IMR-90 (cell line): ENCODE measurements at regions not wholly inside any gene's neighbourhood (a gene's known extent, or its start where the extent isn't known, plus 50 kb on each side); places are given as distances from the start of the nearest gene placed in this dataset.

Experiments
- ATAC-seq: fragments of 200-7000 bp; cut with Tn5 transposase; 2 replicates; pipeline ENCODE4 v1.9.1; 2020; ENCODE audit warnings: low read depth, mild to moderate bottlenecking, moderate library complexity
- BruUV-seq: library from RNA; stranded (reverse); fragments of 400-500 nt; replicated peaks from 2 replicates; lab custom pipeline; 2021; lab: Mats Ljungman, UMichigan
- CTCF ChIA-PET: fragments of 300-600 bp; formaldehyde crosslinking; extraction: SDS; loops from one replicate; lab custom pipeline; 2021; ENCODE audit warnings: antibody characterized with exemption; lab: Yijun Ruan, JAX
- POLR2A ChIA-PET: fragments of 300-600 bp; sonication (Branson Sonifier 250); formaldehyde crosslinking; loops from one replicate; lab custom pipeline; 2022; ENCODE audit warnings: antibody characterized with exemption; ENCODE audit not compliant: unreplicated experiment; lab: Charles Lee
- DNase-seq: peaks from one replicate; pipeline ENCODE4 v3.0.0; 2013
- H2AFZ ChIP-seq: replicated peaks from 2 replicates; pipeline ENCODE3; 2013; ENCODE audit warnings: low read length, mild to moderate bottlenecking; ENCODE audit not compliant: poor library complexity
- H2AK5ac ChIP-seq: 2 replicates; pipeline ENCODE4 v1.6.1; 2013; ENCODE audit warnings: low read depth, low read length, inconsistent platforms
- H2AK9ac ChIP-seq: replicated peaks from 2 replicates; pipeline ENCODE3; 2013; ENCODE audit warnings: mild to moderate bottlenecking, low read depth, low read length, moderate library complexity; ENCODE audit not compliant: poor library complexity
- H2BK120ac ChIP-seq: 2 replicates; pipeline ENCODE4 v1.6.1; 2013; ENCODE audit warnings: low read depth, low read length, inconsistent platforms
- H2BK15ac ChIP-seq: 3 replicates; pipeline ENCODE4 v1.6.1; 2013; ENCODE audit warnings: low read depth, low read length, inconsistent platforms
- H2BK20ac ChIP-seq: 2 replicates; pipeline ENCODE4 v1.6.1; 2013; ENCODE audit warnings: low read depth, mild to moderate bottlenecking, inconsistent platforms, low read length, moderate library complexity
- H2BK5ac ChIP-seq: 2 replicates; pipeline ENCODE4 v1.6.1; 2013; ENCODE audit warnings: mild to moderate bottlenecking, low read depth, low read length, inconsistent platforms; ENCODE audit not compliant: poor library complexity, severe bottlenecking
- H3K14ac ChIP-seq: replicated peaks from 2 replicates; pipeline ENCODE4 v1.6.1; 2013; ENCODE audit warnings: low read depth, low read length, inconsistent platforms
- H3K18ac ChIP-seq: 2 replicates; pipeline ENCODE4 v1.6.1; 2013; ENCODE audit warnings: low read depth, low read length, control low read depth
- H3K23ac ChIP-seq: 2 replicates; pipeline ENCODE4 v1.6.1; 2013; ENCODE audit warnings: low read depth, low read length, inconsistent platforms
- H3K27ac ChIP-seq: 2 replicates; pipeline ENCODE4 v1.5.1; 2013; ENCODE audit warnings: mild to moderate bottlenecking, control low read depth, low read length; ENCODE audit not compliant: insufficient read depth
- H3K27me3 ChIP-seq: 2 replicates; pipeline ENCODE4 v1.6.1; 2013; ENCODE audit warnings: low read length; ENCODE audit not compliant: control insufficient read depth, insufficient read depth
- H3K36me3 ChIP-seq: 2 replicates; pipeline ENCODE4 v1.6.1; 2013; ENCODE audit warnings: low read length, mixed read lengths; ENCODE audit not compliant: control insufficient read depth, insufficient read depth
- H3K4ac ChIP-seq: 2 replicates; pipeline ENCODE4 v1.6.1; 2013; ENCODE audit warnings: low read depth, low read length, inconsistent platforms
- H3K4me1 ChIP-seq: 2 replicates; pipeline ENCODE4 v1.6.1; 2013; ENCODE audit warnings: low read length, mixed read lengths; ENCODE audit not compliant: control insufficient read depth, insufficient read depth
- H3K4me2 ChIP-seq: 2 replicates; pipeline ENCODE4 v1.6.1; 2013; ENCODE audit warnings: low read depth, mild to moderate bottlenecking, control low read depth, low read length, moderate library complexity
- H3K4me3 ChIP-seq: 2 replicates; pipeline ENCODE4 v1.5.1; 2013; ENCODE audit warnings: low read depth, mild to moderate bottlenecking, control low read depth, low read length, moderate library complexity; ENCODE audit not compliant: insufficient read depth
- H3K56ac ChIP-seq: 2 replicates; pipeline ENCODE4 v1.6.1; 2013; ENCODE audit warnings: low read length, inconsistent platforms; ENCODE audit not compliant: insufficient read depth; ENCODE audit errors: extremely low read depth
- H3K79me1 ChIP-seq, 2 experiments: 2 replicates each; pipeline ENCODE4 v1.6.1; 2013; ENCODE audit warnings: low read length in 2 of 2, inconsistent platforms in 1 of 2, low read depth in 1 of 2
- H3K9ac ChIP-seq: 2 replicates; pipeline ENCODE4 v1.6.1; 2013; ENCODE audit warnings: low read depth, low read length, control low read depth
- H3K9me1 ChIP-seq: 2 replicates; pipeline ENCODE4 v1.6.1; 2013; ENCODE audit warnings: low read length, inconsistent platforms; ENCODE audit not compliant: insufficient read depth
- H3K9me3 ChIP-seq: 2 replicates; pipeline ENCODE4 v1.6.1; 2013; ENCODE audit warnings: low read length; ENCODE audit not compliant: control insufficient read depth, insufficient read depth
- H4K20me1 ChIP-seq: 2 replicates; pipeline ENCODE4 v1.6.1; 2013; ENCODE audit warnings: low read length, inconsistent platforms; ENCODE audit not compliant: insufficient read depth
- H4K5ac ChIP-seq: 2 replicates; pipeline ENCODE4 v1.6.1; 2013; ENCODE audit warnings: mild to moderate bottlenecking, low read depth, low read length, control low read depth
- H4K8ac ChIP-seq, 2 experiments: 2 replicates each; pipeline ENCODE4 v1.6.1; 2013; ENCODE audit warnings: low read depth in 2 of 2, low read length in 2 of 2, control low read depth in 1 of 2, inconsistent platforms in 1 of 2
- H4K91ac ChIP-seq: 2 replicates; pipeline ENCODE4 v1.6.1; 2013; ENCODE audit warnings: low read depth, low read length, inconsistent platforms; ENCODE audit not compliant: insufficient read depth
- BHLHE40 ChIP-seq: fragments of 150-350 bp; IDR thresholded peaks from 2 replicates; pipeline ENCODE4 v1.6.1; 2016; ENCODE audit warnings: mild to moderate bottlenecking, low read depth, low read length
- FOS ChIP-seq: fragments of 150-350 bp; IDR thresholded peaks from 2 replicates; pipeline ENCODE4 v1.6.1; 2016; ENCODE audit warnings: low read depth, low read length
- MAZ ChIP-seq: IDR thresholded peaks from 2 replicates; pipeline ENCODE4 v1.6.1; 2012; ENCODE audit warnings: low read depth, mild to moderate bottlenecking, low read length, improper control_type of control experiment, moderate library complexity, borderline replicate concordance
- MXI1 ChIP-seq: IDR thresholded peaks from 2 replicates; pipeline ENCODE4 v1.6.1; 2012; ENCODE audit warnings: low read depth, mild to moderate bottlenecking, low read length, moderate library complexity, borderline replicate concordance
- NFE2L2 ChIP-seq: fragments of 150-350 bp; IDR thresholded peaks from 2 replicates; pipeline ENCODE4 v1.6.1; 2016; ENCODE audit warnings: low read depth, mild to moderate bottlenecking, low read length
- POLR2A ChIP-seq: IDR thresholded peaks from 2 replicates; pipeline ENCODE4 v1.6.1; 2012; ENCODE audit warnings: mild to moderate bottlenecking, low read depth, low read length
- RAD21 ChIP-seq: IDR thresholded peaks from 2 replicates; pipeline ENCODE4 v1.6.1; 2012; ENCODE audit warnings: low read length, improper control_type of control experiment
- RCOR1 ChIP-seq: IDR thresholded peaks from 2 replicates; pipeline ENCODE4 v1.6.1; 2012; ENCODE audit warnings: mild to moderate bottlenecking, low read length, improper control_type of control experiment; ENCODE audit not compliant: insufficient replicate concordance
- RFX5 ChIP-seq: IDR thresholded peaks from 2 replicates; pipeline ENCODE4 v1.8.0; 2012; ENCODE audit warnings: low read depth, mild to moderate bottlenecking, low read length, moderate library complexity
- SMC3 ChIP-seq: fragments of 150-350 bp; IDR thresholded peaks from 2 replicates; pipeline ENCODE4 v1.6.1; 2016; ENCODE audit warnings: low read depth, mild to moderate bottlenecking, antibody characterized with exemption, low read length, moderate library complexity
- dilution Hi-C: fragments of 300-500 bp; cut with HindIII; formaldehyde crosslinking; loops from one replicate; pipeline ENCODE4 v1.14.3; 2018; ENCODE audit warnings: low sequenced_read_pairs; ENCODE audit not compliant: unreplicated experiment
- in situ Hi-C: fragments of 300-500 bp; cut with MboI; formaldehyde crosslinking; loops from 3 replicates; pipeline ENCODE4 v1.14.3; 2019; ENCODE audit warnings: low sequenced_read_pairs, inconsistent platforms, mixed read lengths
- intact Hi-C: fragments of 100-400 bp; cut with micrococcal nuclease; formaldehyde crosslinking; loops from 2 replicates; pipeline ENCODE4 v1.10.0; 2022
- TF ChIP-seq, protein P1 (sequence below): conservative IDR thresholded peaks from 2 replicates; pipeline ENCODE4 v1.5.1; 2012; ENCODE audit warnings: mild to moderate bottlenecking, low read depth, low read length, improper control_type of control experiment
- TF ChIP-seq, protein P2 (sequence below): fragments of 150-350 bp; IDR thresholded peaks from 2 replicates; pipeline ENCODE4 v1.6.1; 2016; ENCODE audit warnings: low read depth, mild to moderate bottlenecking, low read length, moderate library complexity, borderline replicate concordance
- TF ChIP-seq, protein P3 (sequence below): fragments of 150-350 bp; IDR thresholded peaks from 2 replicates; pipeline ENCODE4 v1.6.1; 2017; ENCODE audit warnings: mild to moderate bottlenecking, antibody characterized with exemption, low read length, low read depth

DNA sequence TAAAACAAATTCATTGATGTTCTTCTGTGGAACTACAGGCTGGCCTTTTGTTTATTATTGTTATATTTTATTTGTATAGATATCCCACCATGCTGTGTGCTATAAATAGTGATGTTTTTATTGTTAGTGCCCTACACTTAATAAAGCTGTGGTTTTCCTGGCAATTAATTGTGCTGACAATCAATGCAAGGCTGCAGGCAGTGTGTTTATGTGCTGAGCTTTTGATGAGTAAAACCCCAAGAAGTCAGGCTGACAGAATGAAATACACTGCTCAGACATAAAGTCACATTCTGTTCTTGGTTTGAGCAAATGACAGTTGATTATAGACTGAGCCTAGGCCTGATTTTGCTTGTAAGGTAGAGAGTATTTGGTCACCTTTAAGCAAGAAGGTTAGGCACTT is 362.7 kb downstream of the CPS1 start:
- H3K9me3 ChIP-seq, result no peaks in the 10 kb centered on the region; the same call in 1 of the 2 replicates
- no peak overlapping the region for H2BK5ac ChIP-seq
- H3K4ac ChIP-seq, result no peak overlapping the region
- no peaks in the 10 kb centered on the region for H4K20me1 ChIP-seq
- in situ Hi-C loops, result no loop called here
- H3K56ac ChIP-seq, result no peak overlapping the region
- intact Hi-C loops, result no loop called here
- H2AFZ ChIP-seq, result no peak overlapping the region
- H2AK9ac ChIP-seq, result no peak overlapping the region
- no peak overlapping the region for H3K9ac ChIP-seq
- H3K18ac ChIP-seq, result no peak overlapping the region
- H3K27ac ChIP-seq, result no peak overlapping the region
- no peak overlapping the region for H4K8ac ChIP-seq
- TF ChIP-seq MXI1, result no peak
- TF ChIP-seq NFE2L2, result no peak
- TF ChIP-seq RAD21, result no peak
- no peak for TF ChIP-seq MAZ
- no peak for TF ChIP-seq RFX5
- TF ChIP-seq, protein P1, sequence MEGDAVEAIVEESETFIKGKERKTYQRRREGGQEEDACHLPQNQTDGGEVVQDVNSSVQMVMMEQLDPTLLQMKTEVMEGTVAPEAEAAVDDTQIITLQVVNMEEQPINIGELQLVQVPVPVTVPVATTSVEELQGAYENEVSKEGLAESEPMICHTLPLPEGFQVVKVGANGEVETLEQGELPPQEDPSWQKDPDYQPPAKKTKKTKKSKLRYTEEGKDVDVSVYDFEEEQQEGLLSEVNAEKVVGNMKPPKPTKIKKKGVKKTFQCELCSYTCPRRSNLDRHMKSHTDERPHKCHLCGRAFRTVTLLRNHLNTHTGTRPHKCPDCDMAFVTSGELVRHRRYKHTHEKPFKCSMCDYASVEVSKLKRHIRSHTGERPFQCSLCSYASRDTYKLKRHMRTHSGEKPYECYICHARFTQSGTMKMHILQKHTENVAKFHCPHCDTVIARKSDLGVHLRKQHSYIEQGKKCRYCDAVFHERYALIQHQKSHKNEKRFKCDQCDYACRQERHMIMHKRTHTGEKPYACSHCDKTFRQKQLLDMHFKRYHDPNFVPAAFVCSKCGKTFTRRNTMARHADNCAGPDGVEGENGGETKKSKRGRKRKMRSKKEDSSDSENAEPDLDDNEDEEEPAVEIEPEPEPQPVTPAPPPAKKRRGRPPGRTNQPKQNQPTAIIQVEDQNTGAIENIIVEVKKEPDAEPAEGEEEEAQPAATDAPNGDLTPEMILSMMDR, result no peak
- TF ChIP-seq BHLHE40, result no peak
- TF ChIP-seq RCOR1, result no peak
- TF ChIP-seq, protein P2, sequence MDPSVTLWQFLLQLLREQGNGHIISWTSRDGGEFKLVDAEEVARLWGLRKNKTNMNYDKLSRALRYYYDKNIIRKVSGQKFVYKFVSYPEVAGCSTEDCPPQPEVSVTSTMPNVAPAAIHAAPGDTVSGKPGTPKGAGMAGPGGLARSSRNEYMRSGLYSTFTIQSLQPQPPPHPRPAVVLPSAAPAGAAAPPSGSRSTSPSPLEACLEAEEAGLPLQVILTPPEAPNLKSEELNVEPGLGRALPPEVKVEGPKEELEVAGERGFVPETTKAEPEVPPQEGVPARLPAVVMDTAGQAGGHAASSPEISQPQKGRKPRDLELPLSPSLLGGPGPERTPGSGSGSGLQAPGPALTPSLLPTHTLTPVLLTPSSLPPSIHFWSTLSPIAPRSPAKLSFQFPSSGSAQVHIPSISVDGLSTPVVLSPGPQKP, result no peak
- TF ChIP-seq POLR2A, result no peak
- TF ChIP-seq, protein P3, sequence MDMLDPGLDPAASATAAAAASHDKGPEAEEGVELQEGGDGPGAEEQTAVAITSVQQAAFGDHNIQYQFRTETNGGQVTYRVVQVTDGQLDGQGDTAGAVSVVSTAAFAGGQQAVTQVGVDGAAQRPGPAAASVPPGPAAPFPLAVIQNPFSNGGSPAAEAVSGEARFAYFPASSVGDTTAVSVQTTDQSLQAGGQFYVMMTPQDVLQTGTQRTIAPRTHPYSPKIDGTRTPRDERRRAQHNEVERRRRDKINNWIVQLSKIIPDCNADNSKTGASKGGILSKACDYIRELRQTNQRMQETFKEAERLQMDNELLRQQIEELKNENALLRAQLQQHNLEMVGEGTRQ, result no peak
- no peak for TF ChIP-seq SMC3
- TF ChIP-seq FOS, result no peak
- BruUV-seq, result no TSS peak
- H2BK15ac ChIP-seq, result no peak overlapping the region
- no peak overlapping the region for H3K4me3 ChIP-seq
- DNase-seq (no peak), ATAC-seq (no peak)
- H2AK5ac ChIP-seq, result no peak overlapping the region
- no peak overlapping the region for H4K91ac ChIP-seq
- no peak overlapping the region for H3K4me2 ChIP-seq
- no peak overlapping the region for H4K5ac ChIP-seq
- H3K9me1 ChIP-seq, result no peaks in the 10 kb centered on the region
- H3K14ac ChIP-seq, result no peak overlapping the region
- no peak overlapping the region for H2BK120ac ChIP-seq
- H3K27me3 ChIP-seq, result no peaks in the 10 kb centered on the region
- H3K4me1 ChIP-seq, result no peaks in the 10 kb centered on the region
- ChIA-PET POLR2A (no interaction called here), CTCF (no interaction called here)
- H3K36me3 ChIP-seq, result no peaks in the 10 kb centered on the region
- dilution Hi-C loops, result no loop called here
- H3K23ac ChIP-seq, result no peak overlapping the region
- H3K79me1 ChIP-seq, result no peaks in the 10 kb centered on the region
- no peak overlapping the region for H2BK20ac ChIP-seq
